Mesendoderm (in vitro differentiated cells): ENCODE measurements at regions not wholly inside any gene's neighbourhood (a gene's known extent, or its start where the extent isn't known, plus 50 kb on each side); places are given as distances from the start of the nearest gene placed in this dataset.

Source experiments
- DNase-seq: peaks from one replicate; pipeline ENCODE4 v3.0.0; 2013
- H2AK5ac ChIP-seq: 2 replicates; pipeline ENCODE4 v1.6.1; 2013; ENCODE audit warnings: low read length, inconsistent platforms
- H2BK120ac ChIP-seq: 2 replicates; pipeline ENCODE4 v1.6.1; 2013; ENCODE audit warnings: low read depth, mild to moderate bottlenecking, low read length, moderate library complexity, mixed read lengths
- H2BK15ac ChIP-seq: replicated peaks from 2 replicates; pipeline ENCODE4 v1.6.1; 2013; ENCODE audit warnings: low read depth, mild to moderate bottlenecking, moderate library complexity
- H2BK5ac ChIP-seq: 2 replicates; pipeline ENCODE4 v1.6.1; 2013; ENCODE audit warnings: low read length, inconsistent platforms
- H3K18ac ChIP-seq: 2 replicates; pipeline ENCODE4 v1.6.1; 2013; ENCODE audit warnings: mild to moderate bottlenecking, low read length, mixed read lengths
- H3K23ac ChIP-seq: one replicate; pipeline ENCODE4 v1.6.1; 2013; ENCODE audit warnings: low read length
- H3K27ac ChIP-seq: 2 replicates; pipeline ENCODE4 v1.5.1; 2013; ENCODE audit warnings: low read depth, mild to moderate bottlenecking, inconsistent platforms, low read length, moderate library complexity
- H3K27me3 ChIP-seq: 2 replicates; pipeline ENCODE4 v1.6.1; 2013; ENCODE audit warnings: low read length, control low read depth, mild to moderate bottlenecking, inconsistent platforms; ENCODE audit not compliant: insufficient read depth, poor library complexity
- H3K36me3 ChIP-seq: 2 replicates; pipeline ENCODE4 v1.6.1; 2013; ENCODE audit warnings: low read length, inconsistent platforms; ENCODE audit not compliant: control insufficient read depth, insufficient read depth
- H3K4ac ChIP-seq: one replicate; pipeline ENCODE4 v1.6.1; 2013; ENCODE audit warnings: low read depth, mild to moderate bottlenecking, low read length, moderate library complexity
- H3K4me1 ChIP-seq: 2 replicates; pipeline ENCODE4 v1.6.1; 2013; ENCODE audit warnings: low read depth, low read length, inconsistent platforms; ENCODE audit not compliant: control insufficient read depth
- H3K4me2 ChIP-seq: 2 replicates; pipeline ENCODE4 v1.6.1; 2013; ENCODE audit warnings: low read length
- H3K4me3 ChIP-seq: 2 replicates; pipeline ENCODE4 v1.5.1; 2013; ENCODE audit warnings: mild to moderate bottlenecking, low read length
- H3K56ac ChIP-seq: one replicate; pipeline ENCODE4 v1.6.1; 2013; ENCODE audit warnings: low read length
- H3K79me1 ChIP-seq: 2 replicates; pipeline ENCODE4 v1.6.1; 2013; ENCODE audit warnings: low read length, inconsistent platforms
- H3K79me2 ChIP-seq: 2 replicates; pipeline ENCODE4 v1.6.1; 2013; ENCODE audit warnings: mild to moderate bottlenecking, low read length; ENCODE audit not compliant: control insufficient read depth, insufficient read depth
- H3K9ac ChIP-seq: 2 replicates; pipeline ENCODE4 v1.6.1; 2013; ENCODE audit warnings: low read length, inconsistent platforms
- H4K5ac ChIP-seq: one replicate; pipeline ENCODE4 v1.6.1; 2013; ENCODE audit warnings: low read length
- H4K8ac ChIP-seq: one replicate; pipeline ENCODE4 v1.6.1; 2013; ENCODE audit warnings: low read depth, mild to moderate bottlenecking, control low read depth, low read length, moderate library complexity
- whole genome bisulfite sequencing: extraction: QIAGEN DNeasy Blood & Tissue Kit; methylation state at CpG from one replicate; pipeline ENCODE4 v1.1.7; 2013; ENCODE audit warnings: low lambda C conversion rate, missing lambda C conversion rate; ENCODE audit not compliant: insufficient coverage; ENCODE audit errors: extremely low coverage; 5-methylcytosine and 5-hydroxymethylcytosine counted together

DNA sequence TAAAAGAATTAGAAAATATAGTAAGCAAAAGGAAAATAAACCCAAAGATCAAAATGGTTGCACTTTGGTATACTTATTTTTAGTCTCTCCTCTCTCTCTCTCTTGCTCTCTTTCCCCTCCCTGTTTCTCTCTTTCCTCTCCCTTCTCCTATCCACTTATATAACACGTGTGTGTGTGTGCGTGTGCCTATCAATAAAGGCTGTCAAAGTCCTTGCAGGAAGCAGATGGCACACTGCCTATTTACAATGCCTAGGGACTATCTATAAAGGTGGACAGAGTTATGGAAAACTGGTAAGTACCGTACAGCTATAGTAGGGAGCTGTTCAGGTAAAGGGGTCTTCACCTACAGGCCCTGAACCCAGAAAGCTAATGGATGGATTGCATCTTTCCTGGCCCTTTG, 161.6 kb downstream of the SQOR start:
- no CpG with 5 or more reads among the region's 3 CpGs for WGBS
- Histone ChIP-seq H2BK120ac (no peak overlapping the region), H3K9ac (no peak overlapping the region), H3K4me2 (no peak overlapping the region), H3K4me3 (no peak overlapping the region), H3K36me3 (no peaks in the 10 kb centered on the region), H3K27ac (no peak overlapping the region), H2BK5ac (no peak overlapping the region), H3K56ac (no peak overlapping the region), H3K27me3 (no peaks in the 10 kb centered on the region), H2BK15ac (no peak overlapping the region), H3K4ac (no peak overlapping the region), H3K23ac (no peak overlapping the region), H2AK5ac (no peak overlapping the region), H3K79me2 (no peaks in the 10 kb centered on the region), H3K79me1 (no peaks in the 10 kb centered on the region), H4K8ac (no peak overlapping the region), H3K4me1 (no peaks in the 10 kb centered on the region), H4K5ac (no peak overlapping the region), H3K18ac (no peak overlapping the region)
- DNase-seq: no peak

DNA sequence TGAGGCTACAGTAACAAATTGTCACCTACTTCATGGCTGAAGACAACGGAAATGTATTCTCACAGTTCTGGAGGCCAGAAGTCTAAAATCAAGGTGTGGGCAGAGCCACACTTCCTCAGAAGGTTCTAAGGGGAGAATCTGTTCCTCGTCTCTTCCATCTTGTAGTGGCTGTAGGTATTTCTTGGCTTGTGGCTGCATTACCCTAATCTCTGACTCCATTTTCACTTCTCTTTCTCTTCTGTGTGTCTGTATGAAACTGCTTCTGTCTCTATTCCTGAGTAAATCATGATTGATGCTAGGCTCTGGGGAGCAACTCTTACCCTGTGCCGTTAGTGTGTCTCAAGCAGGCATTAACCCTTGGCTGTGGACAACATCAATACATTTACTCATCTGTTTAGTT, 164.7 kb downstream of the SQOR start:
- H3K79me2 ChIP-seq: no peaks in the 10 kb centered on the region
- H4K5ac ChIP-seq: no peak overlapping the region
- H3K4me3 ChIP-seq: no peak overlapping the region
- no peak overlapping the region for H2BK120ac ChIP-seq
- no peak for DNase-seq
- no peak overlapping the region for H3K18ac ChIP-seq
- H4K8ac ChIP-seq: no peak overlapping the region
- no peak overlapping the region for H2BK15ac ChIP-seq
- H3K4me1 ChIP-seq: no peaks in the 10 kb centered on the region
- H3K23ac ChIP-seq: no peak overlapping the region
- no CpG with 5 or more reads among the region's 3 CpGs for WGBS
- no peak overlapping the region for H3K27ac ChIP-seq
- H3K79me1 ChIP-seq: no peaks in the 10 kb centered on the region
- no peaks in the 10 kb centered on the region for H3K36me3 ChIP-seq
- H3K9ac ChIP-seq: no peak overlapping the region
- H3K56ac ChIP-seq: no peak overlapping the region
- no peaks in the 10 kb centered on the region for H3K27me3 ChIP-seq
- no peak overlapping the region for H3K4me2 ChIP-seq
- H3K4ac ChIP-seq: no peak overlapping the region
- H2BK5ac ChIP-seq: no peak overlapping the region
- H2AK5ac ChIP-seq: no peak overlapping the region

DNA sequence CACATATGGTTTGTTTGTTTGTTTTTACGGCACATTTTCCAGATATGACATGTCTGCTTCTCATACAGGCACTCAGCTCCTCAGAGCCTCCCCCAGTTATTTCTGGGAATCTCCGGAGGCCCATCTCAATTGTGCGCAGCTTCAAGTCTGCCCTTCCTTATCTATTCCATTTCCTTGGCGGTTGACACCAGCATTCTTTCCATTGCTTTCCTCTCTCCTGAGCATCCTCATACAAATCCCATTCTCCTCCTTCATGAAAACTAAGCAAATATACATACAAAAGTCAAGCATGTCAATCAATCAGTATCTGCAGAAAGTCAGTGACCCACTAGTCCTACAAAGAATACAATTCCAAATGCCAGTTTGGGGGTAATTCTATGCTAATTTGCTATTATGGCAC, 166.7 kb downstream of the SQOR start:
- Histone ChIP-seq H3K4me3 (no peak overlapping the region), H3K79me1 (no peaks in the 10 kb centered on the region), H3K36me3 (no peaks in the 10 kb centered on the region), H4K5ac (no peak overlapping the region), H3K79me2 (no peaks in the 10 kb centered on the region), H2BK120ac (no peak overlapping the region), H3K4ac (no peak overlapping the region), H2BK5ac (no peak overlapping the region), H3K9ac (no peak overlapping the region), H3K27ac (peak overlapping the region; percentile 29), H3K56ac (no peak overlapping the region), H3K18ac (no peak overlapping the region), H3K27me3 (no peaks in the 10 kb centered on the region), H2BK15ac (no peak overlapping the region), H3K23ac (no peak overlapping the region), H2AK5ac (no peak overlapping the region), H3K4me1 (no peaks in the 10 kb centered on the region), H4K8ac (no peak overlapping the region), H3K4me2 (no peak overlapping the region)
- WGBS: no CpG with 5 or more reads among the region's 4 CpGs
- DNase-seq: peak; percentile 61

DNA sequence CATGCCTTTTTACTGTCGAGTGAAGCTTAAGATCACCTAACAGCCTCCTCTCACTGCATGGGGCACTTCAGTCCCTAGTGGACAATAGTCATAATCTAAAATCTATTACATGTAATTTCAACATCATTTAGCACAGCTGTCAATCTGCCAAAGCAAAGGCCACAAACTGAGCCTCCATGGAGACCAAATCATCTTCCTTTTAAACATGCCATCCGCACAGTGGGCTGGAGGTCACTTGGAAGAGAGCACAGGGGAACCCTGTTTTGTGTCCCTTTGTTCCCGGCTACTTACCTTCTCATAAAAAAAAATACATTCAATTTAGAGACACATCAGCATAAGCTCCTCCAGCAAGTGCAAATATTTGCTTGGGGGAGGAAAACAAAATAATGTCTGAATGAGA, 167.3 kb downstream of the SQOR start:
- H4K8ac ChIP-seq: no peak overlapping the region
- no peak overlapping the region for H2BK5ac ChIP-seq
- H3K4me2 ChIP-seq: no peak overlapping the region
- H3K36me3 ChIP-seq: no peaks in the 10 kb centered on the region
- no peak for DNase-seq
- H3K27ac ChIP-seq: no peak overlapping the region
- no peak overlapping the region for H3K18ac ChIP-seq
- H3K4me1 ChIP-seq: no peaks in the 10 kb centered on the region
- WGBS: no CpG with 5 or more reads among the region's 3 CpGs
- no peak overlapping the region for H3K4me3 ChIP-seq
- H2BK120ac ChIP-seq: no peak overlapping the region
- no peaks in the 10 kb centered on the region for H3K79me1 ChIP-seq
- H3K4ac ChIP-seq: no peak overlapping the region
- no peak overlapping the region for H2BK15ac ChIP-seq
- H3K27me3 ChIP-seq: no peaks in the 10 kb centered on the region
- no peak overlapping the region for H2AK5ac ChIP-seq
- no peak overlapping the region for H3K56ac ChIP-seq
- no peak overlapping the region for H3K23ac ChIP-seq
- no peaks in the 10 kb centered on the region for H3K79me2 ChIP-seq
- no peak overlapping the region for H3K9ac ChIP-seq
- H4K5ac ChIP-seq: no peak overlapping the region

DNA sequence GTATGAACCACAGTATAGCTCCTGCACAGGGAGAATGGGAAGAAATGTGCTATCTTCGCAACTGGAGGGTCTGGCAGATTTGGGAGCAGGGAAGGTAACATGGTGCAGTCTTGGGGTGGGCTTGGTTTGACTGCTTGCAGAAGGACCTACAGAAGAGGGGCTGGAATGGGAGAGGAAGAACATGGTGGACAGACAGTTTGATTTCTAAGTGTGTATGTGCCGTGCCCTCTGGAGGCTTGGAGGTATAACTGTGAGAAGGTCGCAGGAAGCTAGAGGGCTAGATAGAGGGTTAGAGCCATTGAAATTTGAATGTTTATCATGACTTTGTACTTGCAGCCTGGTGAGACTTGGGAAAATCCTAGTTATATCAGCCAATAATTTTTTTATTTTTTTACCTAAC, 169.2 kb downstream of the SQOR start:
- Histone ChIP-seq H3K23ac (no peak overlapping the region), H3K79me2 (no peaks in the 10 kb centered on the region), H4K5ac (no peak overlapping the region), H3K18ac (no peak overlapping the region), H3K4me2 (no peak overlapping the region), H3K27me3 (no peaks in the 10 kb centered on the region), H3K4me1 (no peaks in the 10 kb centered on the region), H2BK5ac (no peak overlapping the region), H3K79me1 (no peaks in the 10 kb centered on the region), H3K27ac (no peak overlapping the region), H3K36me3 (no peaks in the 10 kb centered on the region), H3K9ac (no peak overlapping the region), H2BK15ac (no peak overlapping the region), H3K4ac (no peak overlapping the region), H2AK5ac (peak overlapping the region; percentile 86), H4K8ac (no peak overlapping the region), H2BK120ac (no peak overlapping the region), H3K4me3 (no peak overlapping the region), H3K56ac (no peak overlapping the region)
- no CpG with 5 or more reads among the region's 3 CpGs for WGBS
- DNase-seq: no peak

DNA sequence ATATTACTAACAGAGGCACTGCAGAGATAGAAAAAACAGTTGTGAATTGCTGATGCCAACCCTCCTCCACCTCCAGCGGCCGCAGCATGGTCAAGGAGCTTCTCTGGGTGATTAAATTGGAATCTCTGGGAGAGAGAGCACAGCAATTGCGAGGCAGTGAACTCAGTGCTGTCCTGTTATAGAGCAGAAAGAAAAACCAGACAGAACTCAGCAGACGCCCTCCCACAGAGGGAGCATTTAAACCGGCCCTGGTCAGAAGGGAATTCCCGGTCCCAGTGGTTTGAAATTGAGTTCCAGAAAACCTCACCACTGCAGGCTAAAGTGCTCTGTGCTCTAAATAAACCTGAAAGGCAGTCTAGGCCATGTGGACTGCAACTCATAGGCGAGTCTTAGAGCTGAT, 175.4 kb downstream of the SQOR start:
- H3K4me2 ChIP-seq: no peak overlapping the region
- no CpG with 5 or more reads among the region's 7 CpGs for WGBS
- no peak for DNase-seq
- H3K23ac ChIP-seq: no peak overlapping the region
- no peak overlapping the region for H3K4ac ChIP-seq
- H3K27ac ChIP-seq: no peak overlapping the region
- no peak overlapping the region for H3K56ac ChIP-seq
- no peak overlapping the region for H2BK15ac ChIP-seq
- H2BK120ac ChIP-seq: no peak overlapping the region
- no peaks in the 10 kb centered on the region for H3K79me1 ChIP-seq
- H3K4me1 ChIP-seq: no peaks in the 10 kb centered on the region
- no peaks in the 10 kb centered on the region for H3K79me2 ChIP-seq
- H3K36me3 ChIP-seq: no peaks in the 10 kb centered on the region
- H3K27me3 ChIP-seq: no peaks in the 10 kb centered on the region
- H4K5ac ChIP-seq: no peak overlapping the region
- no peak overlapping the region for H4K8ac ChIP-seq
- no peak overlapping the region for H3K9ac ChIP-seq
- H2BK5ac ChIP-seq: no peak overlapping the region
- no peak overlapping the region for H3K4me3 ChIP-seq
- no peak overlapping the region for H2AK5ac ChIP-seq
- H3K18ac ChIP-seq: no peak overlapping the region
